Epithelial cell of prostate (primary cell): ENCODE measurements at regions not wholly inside any gene's neighbourhood (a gene's known extent, or its start where the extent isn't known, plus 50 kb on each side); places are given as distances from the start of the nearest gene placed in this dataset.

Experiments
- DNase-seq: peaks from one replicate; pipeline ENCODE4 v3.0.0-alpha.2; 2011; ENCODE audit warnings: low read depth, low spot score
- H3K27ac ChIP-seq: fragments of 450-650 bp; 2 replicates; pipeline ENCODE4 v1.5.1; 2017; ENCODE audit warnings: mild to moderate bottlenecking

DNA sequence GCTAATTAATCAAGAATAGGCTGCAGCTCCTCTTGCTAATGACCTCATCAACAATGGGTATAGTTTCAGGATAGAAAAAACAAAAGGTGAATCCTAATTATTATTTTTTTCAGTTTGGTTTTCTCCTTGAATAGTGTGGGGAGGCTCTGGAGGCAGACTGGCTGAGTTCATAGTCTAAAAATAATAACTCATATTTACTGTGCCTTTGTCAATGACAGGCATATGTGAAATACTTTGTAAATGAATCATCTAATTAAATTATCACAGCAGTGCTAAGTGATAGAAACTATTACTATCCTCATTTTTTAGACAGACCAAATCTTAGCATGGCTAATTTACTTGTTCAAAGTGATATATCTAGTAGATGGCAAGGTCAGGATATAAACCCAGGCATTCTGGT is 1261.0 kb upstream of the SLC10A2 start:
- no peak overlapping the region for H3K27ac ChIP-seq
- DNase-seq = no peak

GRCh38 chr13:104326523-104326922 is 1260.3 kb upstream of the SLC10A2 start:
- H3K27ac ChIP-seq = no peak overlapping the region
- DNase-seq = no peak

DNA sequence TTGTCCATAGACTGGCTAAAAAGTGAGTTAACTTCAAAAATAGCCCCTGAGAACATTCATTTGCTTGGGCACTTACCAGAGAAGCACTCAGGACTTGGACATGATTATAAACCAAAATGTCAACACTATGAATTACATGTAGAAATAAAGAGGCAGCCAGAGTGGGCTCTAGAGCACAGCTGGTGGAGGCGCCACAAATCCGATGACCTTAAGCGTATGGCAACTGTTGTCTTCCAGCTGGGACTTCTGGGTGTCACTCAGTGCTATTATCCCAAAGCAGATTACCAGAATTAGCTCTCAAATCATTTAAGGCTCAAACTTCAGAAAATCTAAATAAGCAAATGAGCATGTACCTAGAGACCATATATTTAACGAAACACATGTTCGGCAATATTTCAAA is 1255.5 kb upstream of the SLC10A2 start:
- no peak overlapping the region for H3K27ac ChIP-seq
- no peak for DNase-seq

- no peak overlapping the region for H3K27ac ChIP-seq
- DNase-seq = no peak
These were observed 1254.2 kb upstream of the SLC10A2 start for GRCh38 chr13:104320446-104320845.

DNA sequence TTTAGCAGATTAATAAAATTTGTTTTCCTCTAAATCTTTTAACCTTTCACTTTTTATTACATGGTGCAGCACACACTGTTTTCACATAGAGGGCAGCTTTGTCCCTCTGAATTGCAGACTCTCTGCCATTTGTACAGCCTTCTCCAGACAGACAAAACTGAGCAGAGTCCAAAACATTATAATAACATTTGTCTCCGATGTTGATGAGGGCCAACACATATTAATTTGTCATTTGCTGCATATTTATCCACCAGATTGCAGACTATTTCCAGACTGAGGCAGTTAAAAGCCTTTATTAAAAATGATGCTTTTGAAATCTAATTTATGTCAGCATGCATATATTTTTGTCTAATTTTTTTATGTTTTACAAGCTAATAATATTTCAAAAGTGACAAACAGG is 1251.9 kb upstream of the SLC10A2 start:
- no peak overlapping the region for H3K27ac ChIP-seq
- no peak for DNase-seq

GRCh38 chr13:104315606-104316005 is 1249.4 kb upstream of the SLC10A2 start:
- peak overlapping the region; percentile 77 for H3K27ac ChIP-seq
- peak; percentile 63 for DNase-seq

DNA sequence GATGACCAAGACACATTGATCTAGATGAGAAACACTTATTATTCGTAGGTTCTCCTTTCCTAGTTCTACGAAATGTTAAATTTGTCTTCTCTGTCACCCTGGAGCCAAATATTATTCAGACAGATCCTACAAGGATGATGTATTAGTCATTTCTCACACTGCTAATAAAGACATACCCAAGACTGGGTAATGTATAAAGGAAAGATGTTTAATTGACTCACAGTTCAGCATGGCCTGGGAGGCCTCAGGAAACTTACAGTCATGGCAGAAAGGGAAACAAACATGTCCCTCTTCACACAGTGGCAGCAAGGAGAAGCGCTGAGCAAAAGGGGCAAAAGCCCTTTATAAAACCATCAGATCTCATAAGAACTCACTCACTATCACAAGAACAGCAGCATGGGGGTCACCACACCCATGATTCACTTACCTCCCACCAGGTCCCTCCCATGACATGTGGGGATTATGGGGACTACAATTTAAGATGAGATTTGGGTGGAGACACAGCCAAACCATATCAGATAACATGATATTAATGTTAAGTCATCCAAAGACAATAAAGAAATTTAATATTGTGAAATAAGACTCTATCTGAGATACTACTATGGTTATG is 1248.8 kb upstream of the SLC10A2 start:
- peak overlapping the region; percentile 77 for H3K27ac ChIP-seq

GRCh38 chr13:104314321-104314720 is 1248.1 kb upstream of the SLC10A2 start:
- DNase-seq = no peak
- peak overlapping the region; percentile 77 for H3K27ac ChIP-seq

More for the DNA sequence above, 1248.8 kb upstream of the SLC10A2 start:
- DNase-seq = no peak

- H3K27ac ChIP-seq = peak overlapping the region; percentile 37
- no peak for DNase-seq
These were observed 1244.6 kb upstream of the SLC10A2 start for GRCh38 chr13:104310861-104311260.

DNA sequence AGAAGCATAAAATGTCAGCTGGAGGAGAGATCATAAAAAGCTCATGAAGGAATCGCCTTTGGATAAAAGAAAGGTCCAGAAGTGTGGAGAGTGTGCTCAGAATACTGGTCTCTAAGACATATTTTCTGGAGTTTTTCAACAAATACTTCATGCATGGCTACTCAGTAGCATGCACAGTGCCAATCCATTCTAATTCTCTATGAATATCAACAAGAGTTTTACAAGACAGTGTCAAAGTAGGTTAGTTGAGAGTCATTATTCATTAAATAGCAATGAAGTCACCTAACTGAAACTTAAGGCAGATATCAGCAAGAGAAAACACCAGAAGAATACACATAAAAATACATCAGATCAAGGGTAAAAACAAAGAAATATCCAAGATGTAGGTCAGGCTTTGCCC is 1243.2 kb upstream of the SLC10A2 start:
- DNase-seq = no peak
- H3K27ac ChIP-seq = no peak overlapping the region

DNA sequence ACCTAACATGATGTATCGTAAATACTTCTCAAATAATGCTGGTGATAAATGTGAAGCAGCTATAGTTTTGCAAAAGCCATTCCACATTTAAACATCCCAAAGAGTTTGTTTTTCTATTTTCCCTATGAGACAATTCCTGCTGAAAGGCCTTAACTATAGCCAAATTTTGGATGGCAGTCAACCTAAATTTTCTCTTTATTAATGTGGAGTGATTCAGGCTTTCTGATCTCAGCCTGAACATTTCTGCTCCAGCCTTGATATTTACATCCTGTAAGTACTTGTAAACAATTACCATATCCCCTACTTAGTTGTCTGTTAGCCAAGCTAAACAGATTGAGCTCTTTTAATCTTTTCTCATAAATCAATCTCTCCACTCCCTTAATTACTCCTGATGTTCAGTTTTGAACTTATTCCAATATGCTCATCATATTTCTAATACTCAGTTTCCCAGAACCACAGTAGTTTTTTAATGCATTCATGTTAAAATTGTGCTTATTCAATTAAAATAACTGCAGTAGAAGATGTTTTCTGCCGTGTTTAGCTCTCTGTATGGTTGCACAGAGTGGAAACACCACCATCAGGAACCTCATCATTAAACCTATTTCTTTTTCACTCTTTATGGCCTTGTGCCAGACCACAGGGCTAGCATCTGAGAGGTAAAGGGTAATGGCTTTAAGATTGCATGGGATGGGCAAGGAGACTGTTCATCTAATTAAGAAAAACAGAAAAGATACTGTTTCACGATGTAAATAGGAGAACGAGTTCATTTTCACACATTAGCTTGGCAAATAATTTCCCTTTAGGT is 1235.2 kb upstream of the SLC10A2 start:
- DNase-seq = no peak
- H3K27ac ChIP-seq = no peak overlapping the region

DNA sequence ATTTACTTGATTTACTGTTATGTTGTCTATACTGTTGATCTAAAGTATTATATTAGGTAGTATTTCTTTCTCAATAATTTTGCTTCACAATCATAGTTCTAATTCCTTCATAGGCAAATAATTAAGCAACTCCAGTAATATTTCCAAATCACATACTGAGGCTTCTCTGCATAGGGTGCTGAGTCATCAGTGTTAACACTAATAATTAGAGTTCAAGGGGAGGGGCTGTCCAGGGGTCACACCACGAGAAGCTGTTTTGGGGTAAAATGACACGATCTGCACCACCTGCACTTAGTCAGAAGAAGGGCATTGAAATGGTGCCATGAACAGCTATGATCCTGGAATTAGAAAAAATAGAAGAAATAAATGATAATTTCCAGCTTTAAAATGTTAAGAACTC is 1230.9 kb upstream of the SLC10A2 start:
- H3K27ac ChIP-seq = no peak overlapping the region
- DNase-seq = no peak

GRCh38 chr13:104296286-104296685 is 1230.1 kb upstream of the SLC10A2 start:
- DNase-seq = no peak
- no peak overlapping the region for H3K27ac ChIP-seq

- DNase-seq = no peak
- H3K27ac ChIP-seq = no peak overlapping the region
These were observed 1229.3 kb upstream of the SLC10A2 start for GRCh38 chr13:104295537-104295936.

- no peak overlapping the region for H3K27ac ChIP-seq
- DNase-seq = no peak
These were observed 1223.2 kb upstream of the SLC10A2 start for GRCh38 chr13:104289400-104289799.

DNA sequence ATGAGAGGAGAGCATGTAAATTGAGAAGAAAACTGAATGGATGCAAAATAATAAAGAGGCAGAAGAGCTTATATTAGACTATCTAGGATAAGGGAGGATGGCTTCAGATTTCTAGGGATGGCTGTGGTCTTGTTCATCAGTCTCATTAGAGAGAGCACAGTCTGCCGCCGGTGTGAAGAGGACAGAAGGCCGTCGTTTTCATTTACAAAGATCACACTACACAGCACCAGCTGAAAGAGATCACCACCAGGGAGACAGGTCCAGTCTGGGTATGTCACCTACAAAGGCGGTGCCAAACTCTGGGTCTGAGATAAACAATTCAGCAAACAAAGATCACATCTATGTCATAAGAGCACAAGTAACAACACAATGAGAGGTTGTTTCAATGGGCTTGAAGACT is 1222.3 kb upstream of the SLC10A2 start:
- DNase-seq = no peak
- H3K27ac ChIP-seq = no peak overlapping the region

- H3K27ac ChIP-seq = no peak overlapping the region
- no peak for DNase-seq
These were observed 1220.5 kb upstream of the SLC10A2 start for GRCh38 chr13:104286566-104287290.

DNA sequence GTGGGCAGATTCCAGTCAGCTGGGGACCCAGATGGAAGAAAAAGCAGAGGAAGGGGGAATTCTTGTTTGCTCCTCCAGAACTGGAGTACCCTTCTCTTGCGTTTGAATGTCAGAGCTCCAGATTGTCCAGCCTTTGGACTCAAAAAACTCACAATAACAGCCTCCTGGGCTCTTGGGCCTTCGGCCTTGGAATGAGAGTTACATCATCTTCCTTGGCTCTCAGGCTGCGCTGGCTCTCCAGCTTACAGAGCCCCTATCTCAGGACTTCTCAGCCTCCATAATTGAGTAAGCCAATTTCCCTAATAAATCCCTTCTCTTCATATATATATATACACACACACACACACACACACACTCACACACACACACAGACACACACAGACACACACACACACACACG is 1215.7 kb upstream of the SLC10A2 start:
- no peak overlapping the region for H3K27ac ChIP-seq
- no peak for DNase-seq

DNA sequence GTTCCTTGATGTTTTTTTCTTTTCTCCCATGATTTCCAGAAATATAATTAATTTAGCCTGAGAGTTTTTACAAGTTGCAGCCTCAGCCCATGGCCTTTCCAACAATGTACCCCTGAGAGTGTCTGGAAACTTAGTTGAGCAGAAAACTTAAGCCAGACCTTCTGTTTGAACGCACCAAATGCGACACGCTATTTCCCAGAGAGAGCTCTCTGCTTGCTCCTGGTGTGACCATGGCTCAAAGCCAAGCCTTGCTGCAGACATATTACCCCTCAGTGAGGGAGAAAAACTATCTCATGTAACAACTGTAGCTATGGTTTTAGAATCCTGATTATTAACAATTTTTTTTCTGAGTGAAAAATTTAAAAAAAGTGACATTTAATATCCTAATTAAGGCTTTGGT is 1204.5 kb upstream of the SLC10A2 start:
- no peak for DNase-seq
- H3K27ac ChIP-seq = no peak overlapping the region

DNA sequence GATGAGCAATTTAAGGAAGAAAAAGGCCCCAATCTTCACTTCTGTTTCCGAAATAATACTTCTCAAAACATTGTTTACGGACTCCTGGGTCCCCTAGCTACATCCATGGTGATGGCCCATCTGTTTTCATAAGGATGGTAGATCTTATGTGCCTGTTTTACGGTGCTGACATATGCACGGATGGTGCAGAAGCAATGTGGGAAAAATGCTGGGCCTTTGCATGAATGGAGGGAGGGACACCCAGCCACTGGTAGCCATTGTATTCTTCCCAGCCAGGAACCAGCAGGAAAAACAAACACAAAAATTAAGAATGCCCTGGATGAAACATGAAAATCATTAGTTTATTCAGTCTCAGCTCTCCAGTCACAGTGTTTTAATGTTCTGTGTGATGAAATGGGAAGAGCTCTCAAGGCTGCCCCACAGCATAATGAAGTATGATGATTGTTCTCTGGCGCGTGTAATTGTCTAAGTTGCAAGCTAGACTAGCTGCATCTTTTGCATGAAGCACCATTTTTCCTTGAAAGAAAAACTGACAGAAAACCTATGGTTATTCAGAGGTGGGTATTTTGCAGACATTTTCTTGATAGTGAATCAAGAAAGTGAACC is 1201.1 kb upstream of the SLC10A2 start:
- H3K27ac ChIP-seq = no peak overlapping the region
- DNase-seq = no peak

GRCh38 chr13:104256701-104257100 is 1190.5 kb upstream of the SLC10A2 start:
- no peak for DNase-seq
- no peak overlapping the region for H3K27ac ChIP-seq
